ENCODE measurements at regions not wholly inside any gene's neighbourhood (a gene's known extent, or its start where the extent isn't known, plus 50 kb on each side); places are given as distances from the start of the nearest gene placed in this dataset.

DNA sequence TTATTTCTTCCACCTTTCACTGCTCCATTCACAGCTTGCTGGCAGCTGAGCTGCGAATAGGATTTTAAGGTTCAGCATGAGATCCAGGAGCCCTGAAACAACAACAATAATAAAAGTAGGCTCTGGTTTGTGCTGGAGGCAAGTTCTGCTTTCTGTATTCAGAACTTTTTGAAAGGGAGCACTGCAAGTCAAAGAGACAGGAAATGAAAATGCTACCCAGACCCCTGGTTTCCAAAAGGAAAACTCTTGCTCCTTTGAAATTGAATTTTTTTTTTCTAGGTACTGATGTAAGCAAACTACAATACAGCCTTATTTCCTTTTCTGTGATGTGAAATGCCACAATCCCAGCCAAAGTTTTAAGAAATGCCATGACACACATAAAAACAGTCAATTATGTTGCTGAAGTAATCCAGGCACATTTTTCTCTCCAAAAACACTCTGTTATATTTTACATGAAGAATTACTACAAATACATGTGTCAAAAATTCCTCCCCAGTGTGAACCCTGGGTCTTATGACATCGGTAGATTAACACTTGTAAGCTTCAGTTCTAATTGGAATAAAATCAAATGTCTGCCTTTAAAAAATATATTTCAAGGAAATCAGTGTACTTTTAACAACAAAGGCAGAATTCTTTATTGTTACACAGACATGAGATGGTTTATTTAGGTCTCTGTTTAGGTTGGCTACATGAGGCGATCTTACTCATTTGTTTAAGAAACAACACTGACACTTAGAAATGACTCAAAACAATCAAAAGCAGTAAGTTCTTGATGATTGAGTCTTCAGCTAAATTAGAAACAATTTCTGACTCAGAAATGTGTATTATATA, 656.7 kb downstream of the EPHA7 start:
- no peaks in the 10 kb centered on the region for H3K9me3 ChIP-seq
- no peak overlapping the region for H3K27ac ChIP-seq
- H3K27me3 ChIP-seq, result no peaks in the 10 kb centered on the region
- no peak for DNase-seq (ENCODE audit: low spot score in 2 of 2)
- intact Hi-C loops (cut with DNase I), result no loop called here
- no peaks in the 10 kb centered on the region for H3K4me1 ChIP-seq
- no peaks in the 10 kb centered on the region for H3K36me3 ChIP-seq
- H3K4me3 ChIP-seq, result no peak overlapping the region
- TF ChIP-seq, protein P1, sequence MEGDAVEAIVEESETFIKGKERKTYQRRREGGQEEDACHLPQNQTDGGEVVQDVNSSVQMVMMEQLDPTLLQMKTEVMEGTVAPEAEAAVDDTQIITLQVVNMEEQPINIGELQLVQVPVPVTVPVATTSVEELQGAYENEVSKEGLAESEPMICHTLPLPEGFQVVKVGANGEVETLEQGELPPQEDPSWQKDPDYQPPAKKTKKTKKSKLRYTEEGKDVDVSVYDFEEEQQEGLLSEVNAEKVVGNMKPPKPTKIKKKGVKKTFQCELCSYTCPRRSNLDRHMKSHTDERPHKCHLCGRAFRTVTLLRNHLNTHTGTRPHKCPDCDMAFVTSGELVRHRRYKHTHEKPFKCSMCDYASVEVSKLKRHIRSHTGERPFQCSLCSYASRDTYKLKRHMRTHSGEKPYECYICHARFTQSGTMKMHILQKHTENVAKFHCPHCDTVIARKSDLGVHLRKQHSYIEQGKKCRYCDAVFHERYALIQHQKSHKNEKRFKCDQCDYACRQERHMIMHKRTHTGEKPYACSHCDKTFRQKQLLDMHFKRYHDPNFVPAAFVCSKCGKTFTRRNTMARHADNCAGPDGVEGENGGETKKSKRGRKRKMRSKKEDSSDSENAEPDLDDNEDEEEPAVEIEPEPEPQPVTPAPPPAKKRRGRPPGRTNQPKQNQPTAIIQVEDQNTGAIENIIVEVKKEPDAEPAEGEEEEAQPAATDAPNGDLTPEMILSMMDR (IDR thresholded peaks at IDR 0.05), result no peak

DNA sequence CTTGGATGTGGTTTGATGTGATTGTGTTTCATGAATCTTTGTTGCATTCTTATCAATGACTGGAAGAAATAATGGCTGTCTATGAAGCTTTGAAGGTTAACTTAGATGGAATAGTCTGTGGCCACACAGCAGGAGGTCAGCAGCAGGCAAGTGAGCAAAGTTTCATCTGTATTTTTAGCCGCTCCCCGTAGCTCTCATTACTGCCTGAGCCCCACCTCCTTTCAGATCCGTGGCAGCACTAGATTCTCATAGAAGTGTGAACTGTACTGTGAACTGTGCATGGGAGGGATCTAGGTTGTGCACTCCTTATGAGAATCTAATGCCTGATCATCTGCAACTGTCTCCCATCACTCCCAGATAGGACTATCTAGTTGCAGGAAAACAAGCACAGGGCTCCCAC, 660.2 kb downstream of the EPHA7 start:
- Histone ChIP-seq H3K36me3 (no peaks in the 10 kb centered on the region), H3K27me3 (no peaks in the 10 kb centered on the region), H3K4me3 (no peak overlapping the region), H3K27ac (no peak overlapping the region), H3K9me3 (no peaks in the 10 kb centered on the region), H3K4me1 (no peaks in the 10 kb centered on the region)
- no peak for DNase-seq (ENCODE audit: low spot score in 2 of 2)
- TF ChIP-seq, protein P1 (IDR thresholded peaks at IDR 0.05), result no peak
- intact Hi-C loops (cut with DNase I), result no loop called here

DNA sequence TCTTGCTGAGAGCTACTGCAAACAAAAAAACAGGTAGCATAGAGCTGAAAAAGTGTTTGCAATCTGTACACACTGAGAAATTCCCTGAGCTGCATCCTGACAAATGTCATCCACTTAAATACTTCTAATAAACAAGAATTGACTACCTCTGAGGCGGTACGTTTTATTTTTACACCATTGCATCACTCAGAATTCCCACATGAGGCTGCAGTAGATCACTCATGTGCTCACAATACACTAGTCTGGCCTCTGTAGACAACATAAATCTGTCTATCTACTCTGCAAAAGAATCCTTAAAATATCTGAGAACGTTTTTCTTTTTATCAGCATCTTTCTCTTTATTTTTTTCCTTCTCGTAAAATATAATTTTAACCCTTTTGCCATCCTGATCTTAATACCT, 661.4 kb downstream of the EPHA7 start:
- no peaks in the 10 kb centered on the region for H3K9me3 ChIP-seq
- no peaks in the 10 kb centered on the region for H3K27me3 ChIP-seq
- TF ChIP-seq, protein P1 (IDR thresholded peaks at IDR 0.05), result no peak
- no peak for DNase-seq (ENCODE audit: low spot score in 2 of 2)
- H3K4me1 ChIP-seq, result no peaks in the 10 kb centered on the region
- no peaks in the 10 kb centered on the region for H3K36me3 ChIP-seq
- no peak overlapping the region for H3K27ac ChIP-seq
- H3K4me3 ChIP-seq, result no peak overlapping the region
- intact Hi-C loops (cut with DNase I), result no loop called here

DNA sequence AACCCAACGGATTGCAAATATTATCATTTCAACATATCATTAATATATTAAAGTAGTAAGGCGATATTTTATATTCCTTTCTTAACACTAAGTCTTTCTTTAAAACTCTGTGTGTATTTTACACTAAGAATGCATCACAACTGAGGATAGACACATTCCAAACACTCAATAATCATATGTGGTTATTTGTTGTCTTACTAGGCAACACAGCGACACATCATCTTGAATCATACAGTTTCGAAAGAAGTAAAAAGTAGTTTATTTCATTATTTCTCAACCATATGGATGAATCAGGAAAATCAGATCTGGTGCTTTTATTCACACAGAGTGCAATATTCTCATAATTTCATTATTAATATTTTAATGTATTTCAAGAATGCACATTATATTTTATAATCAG, 662.4 kb downstream of the EPHA7 start:
- Histone ChIP-seq H3K27me3 (no peaks in the 10 kb centered on the region), H3K9me3 (no peaks in the 10 kb centered on the region), H3K27ac (no peak overlapping the region), H3K36me3 (no peaks in the 10 kb centered on the region), H3K4me1 (no peaks in the 10 kb centered on the region), H3K4me3 (no peak overlapping the region)
- TF ChIP-seq, protein P1 (IDR thresholded peaks at IDR 0.05), result no peak
- DNase-seq (ENCODE audit: low spot score in 2 of 2), result no peak
- intact Hi-C loops (cut with DNase I), result no loop called here

DNA sequence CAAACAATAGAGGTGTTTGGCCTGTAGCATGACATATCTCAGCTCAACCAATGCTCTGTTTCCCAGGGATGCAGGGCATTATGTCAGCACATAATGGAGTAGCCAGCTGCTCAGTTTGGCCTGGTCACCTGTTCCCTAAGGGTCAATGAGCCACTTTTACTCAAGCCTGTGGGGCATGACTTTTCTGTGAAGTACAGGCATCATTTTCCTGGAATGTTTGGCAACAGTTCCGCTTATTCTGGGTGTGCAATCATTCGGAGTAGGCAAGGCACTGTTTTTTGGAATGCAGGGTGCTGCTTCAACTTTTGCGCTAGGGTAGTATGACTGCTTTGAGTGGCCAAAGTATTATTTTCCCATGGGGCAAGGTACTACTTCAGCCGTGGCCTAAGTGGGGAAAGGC, 665.4 kb downstream of the EPHA7 start:
- H3K9me3 ChIP-seq, result peaks cover 0 to 3% of the 10 kb centered on the region in 2 donors
- no peaks in the 10 kb centered on the region for H3K27me3 ChIP-seq
- TF ChIP-seq, protein P1 (IDR thresholded peaks at IDR 0.05), result no peak
- intact Hi-C loops (cut with DNase I), result no loop called here
- no peaks in the 10 kb centered on the region for H3K4me1 ChIP-seq
- DNase-seq (ENCODE audit: low spot score in 2 of 2), result no peak
- H3K27ac ChIP-seq, result no peak overlapping the region
- no peaks in the 10 kb centered on the region for H3K36me3 ChIP-seq
- no peak overlapping the region for H3K4me3 ChIP-seq
